ENCODE measurements at regions not wholly inside any gene's neighbourhood (a gene's known extent, or its start where the extent isn't known, plus 50 kb on each side); places are given as distances from the start of the nearest gene placed in this dataset.

- DNase-seq = no peak
Observed at GRCh38 chr14:41403360-41403759, 203.3 kb upstream of the LRFN5 start.

GRCh38 chr14:41397926-41398325 is 208.8 kb upstream of the LRFN5 start:
- no peak for DNase-seq

- DNase-seq = no peak
Observed at GRCh38 chr14:41393512-41393911, 213.2 kb upstream of the LRFN5 start.

- DNase-seq = no peak
Observed at GRCh38 chr14:41392226-41392625, 214.4 kb upstream of the LRFN5 start.

- no peak for DNase-seq
Observed at GRCh38 chr14:41389355-41389754, 217.3 kb upstream of the LRFN5 start.

- no peak for DNase-seq
Observed at GRCh38 chr14:41385797-41386196, 220.9 kb upstream of the LRFN5 start.

GRCh38 chr14:41380017-41380416 is 226.7 kb upstream of the LRFN5 start:
- DNase-seq = no peak

GRCh38 chr14:41378526-41378925 is 228.2 kb upstream of the LRFN5 start:
- no peak for DNase-seq

- no peak for DNase-seq
Observed at GRCh38 chr14:41377932-41378331, 228.7 kb upstream of the LRFN5 start.

GRCh38 chr14:41374092-41374491 is 232.6 kb upstream of the LRFN5 start:
- no peak for DNase-seq

- DNase-seq = no peak
Observed at GRCh38 chr14:41362139-41362538, 244.5 kb upstream of the LRFN5 start.

- no peak for DNase-seq
Observed at GRCh38 chr14:41360126-41360525, 246.6 kb upstream of the LRFN5 start.

GRCh38 chr14:41355866-41356265 is 250.8 kb upstream of the LRFN5 start:
- DNase-seq = no peak

GRCh38 chr14:41350476-41350875 is 256.2 kb upstream of the LRFN5 start:
- DNase-seq = no peak

- no peak for DNase-seq
Observed at GRCh38 chr14:41349289-41349910, 257.3 kb upstream of the LRFN5 start.

GRCh38 chr14:41343857-41344256 is 262.8 kb upstream of the LRFN5 start:
- no peak for DNase-seq

GRCh38 chr14:41313196-41313595 is 293.5 kb upstream of the LRFN5 start:
- DNase-seq = no peak

GRCh38 chr14:41303506-41303905 is 303.2 kb upstream of the LRFN5 start:
- DNase-seq = no peak

- no peak for DNase-seq
Observed at GRCh38 chr14:41302776-41303175, 303.9 kb upstream of the LRFN5 start.

GRCh38 chr14:41299924-41300323 is 306.8 kb upstream of the LRFN5 start:
- no peak for DNase-seq

- no peak for DNase-seq
Observed at GRCh38 chr14:41298328-41298690, 308.4 kb upstream of the LRFN5 start.

- no peak for DNase-seq
Observed at GRCh38 chr14:41297576-41298327, 308.9 kb upstream of the LRFN5 start.

GRCh38 chr14:41295734-41296133 is 310.9 kb upstream of the LRFN5 start:
- DNase-seq = no peak

- no peak for DNase-seq
Observed at GRCh38 chr14:41289025-41289424, 317.7 kb upstream of the LRFN5 start.

- DNase-seq = no peak
Observed at GRCh38 chr14:41285186-41285748, 321.4 kb upstream of the LRFN5 start.
